ENCODE measurements at regions not wholly inside any gene's neighbourhood (a gene's known extent, or its start where the extent isn't known, plus 50 kb on each side); places are given as distances from the start of the nearest gene placed in this dataset.

DNA sequence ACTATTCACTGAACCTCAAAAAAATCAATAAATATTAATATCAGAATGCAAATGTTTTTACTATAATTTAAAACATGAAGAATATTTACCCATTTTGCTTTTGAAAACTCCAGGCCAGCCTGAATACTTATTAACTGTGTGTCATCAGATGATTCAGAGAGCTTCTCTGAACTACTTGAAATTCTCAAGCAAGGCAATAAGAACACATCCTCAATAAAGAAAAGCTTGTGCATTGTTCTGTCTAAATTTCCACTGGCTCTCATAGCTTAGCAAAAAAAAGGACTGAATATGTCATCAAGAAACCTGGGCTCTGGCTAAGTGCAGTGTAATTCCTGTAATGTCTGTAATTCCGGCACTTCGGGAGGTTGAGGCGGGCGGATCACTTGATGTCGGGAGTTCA is 194.1 kb downstream of the BTG1 start:
- TF ChIP-seq, protein P1, sequence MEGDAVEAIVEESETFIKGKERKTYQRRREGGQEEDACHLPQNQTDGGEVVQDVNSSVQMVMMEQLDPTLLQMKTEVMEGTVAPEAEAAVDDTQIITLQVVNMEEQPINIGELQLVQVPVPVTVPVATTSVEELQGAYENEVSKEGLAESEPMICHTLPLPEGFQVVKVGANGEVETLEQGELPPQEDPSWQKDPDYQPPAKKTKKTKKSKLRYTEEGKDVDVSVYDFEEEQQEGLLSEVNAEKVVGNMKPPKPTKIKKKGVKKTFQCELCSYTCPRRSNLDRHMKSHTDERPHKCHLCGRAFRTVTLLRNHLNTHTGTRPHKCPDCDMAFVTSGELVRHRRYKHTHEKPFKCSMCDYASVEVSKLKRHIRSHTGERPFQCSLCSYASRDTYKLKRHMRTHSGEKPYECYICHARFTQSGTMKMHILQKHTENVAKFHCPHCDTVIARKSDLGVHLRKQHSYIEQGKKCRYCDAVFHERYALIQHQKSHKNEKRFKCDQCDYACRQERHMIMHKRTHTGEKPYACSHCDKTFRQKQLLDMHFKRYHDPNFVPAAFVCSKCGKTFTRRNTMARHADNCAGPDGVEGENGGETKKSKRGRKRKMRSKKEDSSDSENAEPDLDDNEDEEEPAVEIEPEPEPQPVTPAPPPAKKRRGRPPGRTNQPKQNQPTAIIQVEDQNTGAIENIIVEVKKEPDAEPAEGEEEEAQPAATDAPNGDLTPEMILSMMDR (IDR thresholded peaks at IDR 0.05; ENCODE audit: low read depth, low read length) = no peak
- TF ChIP-seq, protein P2, sequence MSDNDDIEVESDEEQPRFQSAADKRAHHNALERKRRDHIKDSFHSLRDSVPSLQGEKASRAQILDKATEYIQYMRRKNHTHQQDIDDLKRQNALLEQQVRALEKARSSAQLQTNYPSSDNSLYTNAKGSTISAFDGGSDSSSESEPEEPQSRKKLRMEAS (IDR thresholded peaks at IDR 0.05; ENCODE audit: low read depth, low read length) = no peak
- no peak for TF ChIP-seq POLR2A (IDR thresholded peaks at IDR 0.05; ENCODE audit: extremely low read depth, insufficient read length)
- no peak for TF ChIP-seq MYC (IDR thresholded peaks at IDR 0.05; ENCODE audit: low read depth, low read length)
